Testis (tissue), 2 donors: ENCODE measurements at regions not wholly inside any gene's neighbourhood (a gene's known extent, or its start where the extent isn't known, plus 50 kb on each side); places are given as distances from the start of the nearest gene placed in this dataset.

Experiments used
- CTCF ChIP-seq, 3 experiments: fragments of 450-650 bp in 2 of 3; fragments of 200-600 bp in 1 of 3; sonication (generic) in 1 of 3; IDR thresholded peaks; one replicate each; pipeline ENCODE4 v1.5.1; 2016 to 2019; ENCODE audit warnings: antibody characterized with exemption in 3 of 3, mild to moderate bottlenecking in 2 of 3, moderate library complexity in 1 of 3
- POLR2A ChIP-seq: fragments of 450-650 bp; IDR thresholded peaks from one replicate; pipeline ENCODE4 v1.6.1; 2017; ENCODE audit warnings: antibody characterized with exemption, mild to moderate bottlenecking, moderate library complexity

GRCh38 chr2:53576166-53576565, 191.4 kb upstream of the CHAC2 start:
- TF ChIP-seq CTCF (IDR thresholded peaks at IDR 0.05): no peak
- no peak for TF ChIP-seq POLR2A
